NOMO-1 treated with DMSO at 0.1 percent for 48 hours (cell line): ENCODE measurements at regions not wholly inside any gene's neighbourhood (a gene's known extent, or its start where the extent isn't known, plus 50 kb on each side); places are given as distances from the start of the nearest gene placed in this dataset.

Experiments
- DNase-seq: peaks from one replicate; lab custom pipeline; 2025; ENCODE audit not compliant: unreplicated experiment; lab: John Stamatoyannopoulos, UW

GRCh38 chr3:194738254-194739093, 52.8 kb downstream of the FAM43A start:
- no peak for DNase-seq

GRCh38 chr3:194739498-194740284, 54.0 kb downstream of the FAM43A start:
- no peak for DNase-seq

GRCh38 chr3:194740859-194741491, 55.3 kb downstream of the FAM43A start:
- no peak for DNase-seq

- DNase-seq, result no peak
Observed at GRCh38 chr3:194741916-194742315, 56.2 kb downstream of the FAM43A start.

- peak; percentile 78 for DNase-seq
Observed at GRCh38 chr3:194744826-194745225, 59.1 kb downstream of the FAM43A start.

GRCh38 chr3:194745422-194746184, 59.9 kb downstream of the FAM43A start:
- peak; percentile 90 for DNase-seq

- DNase-seq, result no peak
Observed at GRCh38 chr3:194748225-194748624, 62.5 kb downstream of the FAM43A start.

- no peak for DNase-seq
Observed at GRCh38 chr3:194749631-194750490, 64.2 kb downstream of the FAM43A start.

- no peak for DNase-seq
Observed at GRCh38 chr3:194750491-194750828, 64.8 kb downstream of the FAM43A start.

- DNase-seq, result no peak
Observed at GRCh38 chr3:194755671-194756459, 70.2 kb downstream of the FAM43A start.

- no peak for DNase-seq
Observed at GRCh38 chr3:194756460-194756779, 70.7 kb downstream of the FAM43A start.

GRCh38 chr3:194756791-194757325, 71.2 kb downstream of the FAM43A start:
- no peak for DNase-seq

GRCh38 chr3:194757647-194758061, 72.0 kb downstream of the FAM43A start:
- DNase-seq, result no peak

GRCh38 chr3:194758716-194759115, 73.0 kb downstream of the FAM43A start:
- DNase-seq, result no peak

- DNase-seq, result peak; percentile 67
Observed at GRCh38 chr3:194760494-194761137, 74.9 kb downstream of the FAM43A start.

- DNase-seq, result no peak
Observed at GRCh38 chr3:194761384-194761783, 75.7 kb downstream of the FAM43A start.

- peak; percentile 91 for DNase-seq
Observed at GRCh38 chr3:194766845-194767244, 81.2 kb downstream of the FAM43A start.

- DNase-seq, result no peak
Observed at GRCh38 chr3:194767446-194768207, 81.9 kb downstream of the FAM43A start.
